Astrocyte (in vitro differentiated cells and primary cell): ENCODE measurements at regions not wholly inside any gene's neighbourhood (a gene's known extent, or its start where the extent isn't known, plus 50 kb on each side); places are given as distances from the start of the nearest gene placed in this dataset.

Experiments used
- EZH2 ChIP-seq: IDR thresholded peaks from 2 replicates; pipeline ENCODE4 v1.6.1; 2012; ENCODE audit warnings: mild to moderate bottlenecking, low read length, inconsistent platforms; ENCODE audit not compliant: insufficient read depth
- TF ChIP-seq, protein P1 (sequence below): IDR thresholded peaks from 2 replicates; pipeline ENCODE4 v1.5.1; 2011; ENCODE audit warnings: low read depth, mild to moderate bottlenecking, inconsistent platforms, low read length, moderate library complexity; ENCODE audit not compliant: insufficient read depth

DNA sequence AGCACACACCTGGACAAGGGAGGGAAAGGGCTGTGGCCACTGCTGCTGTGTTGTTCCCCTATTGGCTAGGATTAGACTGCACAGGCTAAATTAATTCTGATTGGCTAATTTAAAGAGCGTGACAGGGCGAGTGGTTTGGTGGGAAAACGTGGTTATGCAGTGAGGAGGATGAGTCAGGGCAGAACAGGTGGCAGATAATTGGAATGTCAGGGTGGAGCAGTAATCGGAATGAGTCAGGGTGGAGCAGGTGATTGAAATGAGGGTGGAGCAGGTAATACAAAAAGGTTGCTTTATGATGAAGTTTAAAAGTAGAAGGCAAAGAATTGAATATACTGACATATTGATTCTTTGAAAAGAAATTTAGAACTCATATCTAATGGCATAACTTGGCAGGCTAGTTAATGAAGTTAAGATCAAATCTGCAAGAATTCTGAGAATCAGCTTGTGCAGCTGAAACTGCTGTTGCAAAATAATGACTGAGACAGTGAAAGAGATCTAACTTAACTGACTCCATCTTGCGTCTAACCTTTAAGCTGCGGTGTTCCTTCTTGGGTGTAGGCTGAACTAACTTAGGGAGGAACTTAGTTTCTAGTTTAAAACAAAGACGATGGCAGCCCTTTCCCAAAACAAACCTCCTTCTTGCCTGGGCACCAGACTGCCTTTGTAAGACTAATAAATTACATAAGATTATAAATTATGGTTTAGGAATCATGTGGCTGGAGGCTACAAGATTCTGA, 174.3 kb downstream of the UTP18 start:
- TF ChIP-seq, protein P1, sequence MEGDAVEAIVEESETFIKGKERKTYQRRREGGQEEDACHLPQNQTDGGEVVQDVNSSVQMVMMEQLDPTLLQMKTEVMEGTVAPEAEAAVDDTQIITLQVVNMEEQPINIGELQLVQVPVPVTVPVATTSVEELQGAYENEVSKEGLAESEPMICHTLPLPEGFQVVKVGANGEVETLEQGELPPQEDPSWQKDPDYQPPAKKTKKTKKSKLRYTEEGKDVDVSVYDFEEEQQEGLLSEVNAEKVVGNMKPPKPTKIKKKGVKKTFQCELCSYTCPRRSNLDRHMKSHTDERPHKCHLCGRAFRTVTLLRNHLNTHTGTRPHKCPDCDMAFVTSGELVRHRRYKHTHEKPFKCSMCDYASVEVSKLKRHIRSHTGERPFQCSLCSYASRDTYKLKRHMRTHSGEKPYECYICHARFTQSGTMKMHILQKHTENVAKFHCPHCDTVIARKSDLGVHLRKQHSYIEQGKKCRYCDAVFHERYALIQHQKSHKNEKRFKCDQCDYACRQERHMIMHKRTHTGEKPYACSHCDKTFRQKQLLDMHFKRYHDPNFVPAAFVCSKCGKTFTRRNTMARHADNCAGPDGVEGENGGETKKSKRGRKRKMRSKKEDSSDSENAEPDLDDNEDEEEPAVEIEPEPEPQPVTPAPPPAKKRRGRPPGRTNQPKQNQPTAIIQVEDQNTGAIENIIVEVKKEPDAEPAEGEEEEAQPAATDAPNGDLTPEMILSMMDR, result no peak
- no peak for TF ChIP-seq EZH2
